Loucy (cell line): ENCODE measurements at regions not wholly inside any gene's neighbourhood (a gene's known extent, or its start where the extent isn't known, plus 50 kb on each side); places are given as distances from the start of the nearest gene placed in this dataset.

Source experiments
- H2AFZ ChIP-seq: fragments of 200-600 bp; sonication (generic); 2 replicates; pipeline ENCODE4 v1.6.0; 2016; ENCODE audit warnings: antibody characterized with exemption, mild to moderate bottlenecking, low read length, moderate library complexity
- H3F3A ChIP-seq: fragments of 200-600 bp; 2 replicates; pipeline ENCODE4 v1.6.0; 2016; ENCODE audit warnings: antibody characterized with exemption, low read depth, mild to moderate bottlenecking
- H3K27me3 ChIP-seq: fragments of 200-600 bp; sonication (generic); 2 replicates; pipeline ENCODE4 v1.6.1; 2014; ENCODE audit warnings: low read length, mild to moderate bottlenecking; ENCODE audit not compliant: insufficient read depth, poor library complexity, severe bottlenecking
- H3K36me3 ChIP-seq: fragments of 200-600 bp; sonication (generic); 2 replicates; pipeline ENCODE4 v1.6.1; 2016; ENCODE audit warnings: low read length; ENCODE audit not compliant: insufficient read depth
- H3K4me1 ChIP-seq: fragments of 200-600 bp; sonication (generic); 2 replicates; pipeline ENCODE4 v1.5.1; 2014; ENCODE audit warnings: low read length, mild to moderate bottlenecking; ENCODE audit not compliant: insufficient read depth, poor library complexity, severe bottlenecking
- H3K4me2 ChIP-seq: fragments of 200-600 bp; sonication (generic); 2 replicates; pipeline ENCODE4 v1.6.0; 2014; ENCODE audit warnings: antibody characterized with exemption, low read length, low read depth, mild to moderate bottlenecking; ENCODE audit not compliant: poor library complexity, severe bottlenecking
- H3K4me3 ChIP-seq: fragments of 200-600 bp; sonication (generic); 2 replicates; pipeline ENCODE4 v1.5.1; 2014; ENCODE audit warnings: low read length, mild to moderate bottlenecking, mixed read lengths; ENCODE audit not compliant: poor library complexity, severe bottlenecking
- H3K79me2 ChIP-seq: fragments of 200-600 bp; sonication (generic); 2 replicates; pipeline ENCODE4 v1.6.1; 2014; ENCODE audit warnings: low read length; ENCODE audit not compliant: insufficient read depth
- H3K9ac ChIP-seq: fragments of 200-600 bp; sonication (generic); 2 replicates; pipeline ENCODE4 v1.6.0; 2014; ENCODE audit warnings: mild to moderate bottlenecking, low read depth, low read length, moderate library complexity; ENCODE audit not compliant: poor library complexity, severe bottlenecking
- H3K9me2 ChIP-seq: fragments of 200-600 bp; sonication (generic); replicated peaks from 2 replicates; pipeline ENCODE4 v1.6.1; 2016; ENCODE audit warnings: low read depth, low read length, mixed read lengths
- H3K9me3 ChIP-seq: fragments of 200-600 bp; sonication (generic); 2 replicates; pipeline ENCODE4 v1.6.1; 2014; ENCODE audit warnings: mild to moderate bottlenecking, antibody characterized with exemption, low read length, low read depth; ENCODE audit not compliant: insufficient read depth
- H4K20me1 ChIP-seq: fragments of 200-600 bp; sonication (generic); 2 replicates; pipeline ENCODE4 v1.6.0; 2014; ENCODE audit warnings: antibody characterized with exemption, low read length, mild to moderate bottlenecking; ENCODE audit not compliant: insufficient read depth, poor library complexity, severe bottlenecking
- CTCF ChIP-seq: fragments of 200-600 bp; sonication (generic); conservative IDR thresholded peaks from 2 replicates; pipeline ENCODE4 v1.5.1; 2014; ENCODE audit warnings: mild to moderate bottlenecking, antibody characterized with exemption, low read length
- EZH2phosphoT487 ChIP-seq: fragments of 200-600 bp; IDR thresholded peaks from 2 replicates; pipeline ENCODE4 v1.6.1; 2018; ENCODE audit warnings: antibody characterized with exemption, mild to moderate bottlenecking, moderate library complexity, borderline replicate concordance

GRCh38 chr14:49417790-49418189 lies 168.4 kb downstream of the RPS29 start:
- Histone ChIP-seq H3K36me3 (no peaks in the 10 kb centered on the region), H2AFZ (no peak overlapping the region), H4K20me1 (no peaks in the 10 kb centered on the region), H3K9me3 (no peaks in the 10 kb centered on the region), H3F3A (no peaks in the 10 kb centered on the region), H3K27me3 (no peaks in the 10 kb centered on the region), H3K9ac (no peak overlapping the region), H3K4me3 (no peak overlapping the region), H3K4me1 (no peaks in the 10 kb centered on the region), H3K9me2 (no peaks in the 10 kb centered on the region), H3K79me2 (no peaks in the 10 kb centered on the region), H3K4me2 (no peak overlapping the region)
- TF ChIP-seq EZH2phosphoT487: no peak

- H3K9me2 ChIP-seq: no peaks in the 10 kb centered on the region
- no peak overlapping the region for H3K9ac ChIP-seq
- no peaks in the 10 kb centered on the region for H4K20me1 ChIP-seq
- peaks cover 2% of the 10 kb centered on the region for H3K4me1 ChIP-seq
- H3K79me2 ChIP-seq: no peaks in the 10 kb centered on the region
- H2AFZ ChIP-seq: no peak overlapping the region
- no peaks in the 10 kb centered on the region for H3K27me3 ChIP-seq
- H3F3A ChIP-seq: no peaks in the 10 kb centered on the region
- no peaks in the 10 kb centered on the region for H3K36me3 ChIP-seq
- TF ChIP-seq EZH2phosphoT487: no peak
- no peak for TF ChIP-seq CTCF
- H3K9me3 ChIP-seq: no peaks in the 10 kb centered on the region
- H3K4me2 ChIP-seq: no peak overlapping the region
- H3K4me3 ChIP-seq: no peak overlapping the region
These were observed 177.8 kb downstream of the RPS29 start for GRCh38 chr14:49408187-49408933.

GRCh38 chr14:49405291-49405690 lies 180.9 kb downstream of the RPS29 start:
- TF ChIP-seq EZH2phosphoT487: no peak
- no peak for TF ChIP-seq CTCF
- H3K27me3 ChIP-seq: no peaks in the 10 kb centered on the region

GRCh38 chr14:49401373-49401772 lies 184.8 kb downstream of the RPS29 start:
- no peak overlapping the region for H2AFZ ChIP-seq
- H3K27me3 ChIP-seq: no peaks in the 10 kb centered on the region

More at GRCh38 chr14:49405291-49405690, 180.9 kb downstream of the RPS29 start:
- no peaks in the 10 kb centered on the region for H3K9me2 ChIP-seq
- H3F3A ChIP-seq: no peaks in the 10 kb centered on the region
- H3K9me3 ChIP-seq: no peaks in the 10 kb centered on the region
- no peak overlapping the region for H3K9ac ChIP-seq
- H3K4me3 ChIP-seq: no peak overlapping the region
- no peaks in the 10 kb centered on the region for H3K79me2 ChIP-seq
- H2AFZ ChIP-seq: no peak overlapping the region
- H3K36me3 ChIP-seq: no peaks in the 10 kb centered on the region
- H4K20me1 ChIP-seq: no peaks in the 10 kb centered on the region
- H3K4me1 ChIP-seq: peaks cover 16% of the 10 kb centered on the region
- no peak overlapping the region for H3K4me2 ChIP-seq

More at GRCh38 chr14:49401373-49401772, 184.8 kb downstream of the RPS29 start:
- no peak overlapping the region for H3K9ac ChIP-seq
- H3K4me3 ChIP-seq: no peak overlapping the region
- no peaks in the 10 kb centered on the region for H3K36me3 ChIP-seq
- TF ChIP-seq EZH2phosphoT487 (no peak), CTCF (no peak)
- no peak overlapping the region for H3K4me2 ChIP-seq
- H3K9me2 ChIP-seq: no peaks in the 10 kb centered on the region
- no peaks in the 10 kb centered on the region for H3K9me3 ChIP-seq
- no peaks in the 10 kb centered on the region for H3K79me2 ChIP-seq
- no peaks in the 10 kb centered on the region for H3F3A ChIP-seq
- H4K20me1 ChIP-seq: no peaks in the 10 kb centered on the region
- peaks cover 16% of the 10 kb centered on the region for H3K4me1 ChIP-seq
